Activated naive CD4-positive, alpha-beta T cell treated with anti-CD3 and anti-CD28 coated beads, Interleukin-2, amount 50 U/mL, for 16 hours (primary cell): ENCODE measurements at regions not wholly inside any gene's neighbourhood (a gene's known extent, or its start where the extent isn't known, plus 50 kb on each side); places are given as distances from the start of the nearest gene placed in this dataset.

ENCODE experiments used
- DNase-seq: peaks from one replicate; pipeline ENCODE4 v3.0.0-alpha.2; 2020

DNA sequence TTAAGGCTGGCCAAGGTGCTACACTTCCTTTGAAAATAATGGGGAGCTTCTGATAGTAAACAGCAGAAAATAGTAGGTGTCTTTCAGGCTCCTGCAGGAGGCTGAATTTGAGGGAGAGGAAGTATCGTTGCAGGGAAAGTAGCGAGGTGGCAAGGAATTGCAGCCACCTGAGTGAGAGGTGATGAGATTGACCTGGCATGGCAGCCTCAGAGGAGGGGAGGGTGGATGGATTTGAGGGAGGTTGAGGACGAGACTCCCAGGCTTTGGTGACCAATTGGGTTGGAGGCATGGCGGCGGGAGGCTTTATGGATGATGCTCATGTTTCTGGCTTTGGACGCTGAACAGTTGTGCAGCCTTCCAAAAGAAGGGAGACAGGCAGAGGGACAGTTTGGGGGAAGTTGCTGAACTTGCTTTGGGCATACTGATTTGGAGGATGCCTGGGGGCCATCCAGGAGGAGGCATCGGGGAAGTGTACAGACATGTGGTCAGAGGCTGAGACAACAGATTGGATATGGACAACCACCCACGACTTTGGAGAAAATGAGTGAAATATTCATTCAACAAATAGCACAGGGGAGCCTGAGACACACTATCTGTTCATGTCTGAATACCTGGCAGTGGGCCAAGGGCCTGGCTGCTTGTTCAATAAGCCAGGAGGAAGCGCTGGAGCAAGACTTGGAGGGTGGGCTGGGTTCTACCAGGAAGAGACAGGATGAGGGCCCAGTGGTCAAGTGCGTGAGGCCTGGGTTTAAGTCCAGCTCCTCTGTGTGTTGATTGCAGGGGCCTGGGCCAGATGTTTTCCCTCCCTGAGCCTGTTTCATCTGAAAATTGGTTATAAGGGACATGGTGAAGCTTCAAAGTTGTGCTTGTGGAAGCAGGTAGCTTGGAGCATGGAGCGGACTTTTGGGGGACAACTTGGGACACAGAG is 113.2 kb downstream of the CEBPB start:
- DNase-seq, result no peak

DNA sequence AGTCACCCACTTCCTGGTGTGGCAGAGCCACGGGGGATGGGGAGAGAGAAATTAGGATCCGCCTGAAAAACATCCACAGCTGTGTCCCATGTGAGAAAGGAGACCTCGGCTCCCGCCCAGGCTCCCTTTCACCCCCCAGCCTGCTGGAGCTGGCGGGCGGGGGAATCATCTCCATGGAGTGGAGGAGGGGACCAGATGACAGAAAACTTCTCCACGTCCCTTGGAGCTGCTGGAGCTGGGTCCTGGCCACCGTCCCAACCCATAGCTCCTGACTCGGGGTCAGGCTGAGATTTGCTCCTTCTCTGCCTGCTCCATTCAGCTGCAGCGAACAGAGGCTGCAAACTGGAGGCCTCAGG is 113.8 kb downstream of the CEBPB start:
- no peak for DNase-seq

DNA sequence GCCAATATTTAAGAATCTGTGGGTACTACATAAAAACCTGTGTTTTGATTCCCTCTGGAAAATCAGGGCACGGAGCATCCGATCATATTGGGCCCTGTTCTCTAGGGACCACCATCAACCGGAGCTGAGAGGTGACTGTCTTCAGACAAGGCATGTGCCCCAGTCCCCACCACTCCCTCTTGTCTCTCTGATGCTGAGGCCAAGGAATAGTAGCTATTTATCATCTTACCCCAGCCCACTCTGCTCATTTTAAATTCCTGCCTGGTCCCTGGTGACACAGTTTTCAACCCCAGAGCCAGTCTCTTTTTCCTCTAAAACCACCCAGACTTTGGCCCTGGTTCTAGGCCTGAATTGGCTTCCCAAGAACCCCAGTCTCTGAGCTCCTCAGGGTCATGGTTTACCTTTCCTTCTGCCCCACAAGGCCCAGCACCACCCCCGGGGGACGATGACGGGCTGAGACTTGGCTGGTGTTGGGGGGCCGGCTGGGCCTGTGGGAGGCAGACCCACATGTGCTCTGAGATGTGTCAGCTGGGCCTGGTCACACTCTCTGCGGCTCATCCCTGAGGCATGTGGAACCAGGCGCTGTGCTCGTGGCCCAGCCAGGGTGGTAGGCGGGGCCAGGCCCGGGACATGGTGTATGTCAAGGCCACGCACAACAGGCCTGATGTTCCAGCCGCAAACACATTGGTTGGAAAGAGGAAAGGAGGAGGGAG is 114.4 kb downstream of the CEBPB start:
- no peak for DNase-seq

DNA sequence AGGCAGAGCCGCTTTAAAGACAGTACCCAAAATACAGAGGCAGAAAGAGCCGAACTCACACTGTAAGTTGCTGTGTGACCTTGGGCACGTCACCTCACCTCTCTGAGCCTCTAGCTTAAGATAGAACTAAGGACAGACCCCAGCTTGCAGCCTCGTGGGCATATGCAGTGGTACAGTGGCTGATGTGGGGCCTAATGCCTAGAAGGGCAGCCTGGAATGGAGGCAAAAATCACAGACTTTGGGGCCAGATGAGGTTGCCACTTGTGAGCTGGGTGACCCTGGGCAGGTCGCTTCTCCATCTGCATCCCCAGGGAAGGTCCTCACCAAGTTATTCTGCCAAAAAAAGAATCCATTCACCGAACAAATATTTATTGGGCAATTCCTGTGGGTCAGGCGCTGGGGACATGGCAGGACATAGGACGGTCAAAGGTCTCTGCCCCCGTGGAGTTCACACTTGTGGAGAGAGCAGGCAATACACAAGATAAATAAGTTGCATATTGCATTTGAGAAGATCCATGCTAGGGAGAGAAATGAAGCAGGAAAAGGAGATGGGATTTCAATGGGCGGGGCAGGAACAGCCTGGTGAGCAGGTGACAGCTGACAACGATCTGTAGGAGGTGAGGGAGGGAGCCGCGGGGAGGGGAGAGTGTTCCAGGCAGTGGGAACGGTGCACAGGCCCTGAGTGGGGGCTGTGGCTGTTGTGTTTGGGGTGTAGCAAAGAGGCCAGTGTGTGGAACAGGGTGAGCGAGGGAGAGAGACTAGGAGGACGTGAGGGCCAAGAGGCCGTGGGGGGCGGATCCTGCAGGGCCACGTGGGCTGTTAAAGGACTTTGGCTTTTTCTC is 115.2 kb downstream of the CEBPB start:
- no peak for DNase-seq

DNA sequence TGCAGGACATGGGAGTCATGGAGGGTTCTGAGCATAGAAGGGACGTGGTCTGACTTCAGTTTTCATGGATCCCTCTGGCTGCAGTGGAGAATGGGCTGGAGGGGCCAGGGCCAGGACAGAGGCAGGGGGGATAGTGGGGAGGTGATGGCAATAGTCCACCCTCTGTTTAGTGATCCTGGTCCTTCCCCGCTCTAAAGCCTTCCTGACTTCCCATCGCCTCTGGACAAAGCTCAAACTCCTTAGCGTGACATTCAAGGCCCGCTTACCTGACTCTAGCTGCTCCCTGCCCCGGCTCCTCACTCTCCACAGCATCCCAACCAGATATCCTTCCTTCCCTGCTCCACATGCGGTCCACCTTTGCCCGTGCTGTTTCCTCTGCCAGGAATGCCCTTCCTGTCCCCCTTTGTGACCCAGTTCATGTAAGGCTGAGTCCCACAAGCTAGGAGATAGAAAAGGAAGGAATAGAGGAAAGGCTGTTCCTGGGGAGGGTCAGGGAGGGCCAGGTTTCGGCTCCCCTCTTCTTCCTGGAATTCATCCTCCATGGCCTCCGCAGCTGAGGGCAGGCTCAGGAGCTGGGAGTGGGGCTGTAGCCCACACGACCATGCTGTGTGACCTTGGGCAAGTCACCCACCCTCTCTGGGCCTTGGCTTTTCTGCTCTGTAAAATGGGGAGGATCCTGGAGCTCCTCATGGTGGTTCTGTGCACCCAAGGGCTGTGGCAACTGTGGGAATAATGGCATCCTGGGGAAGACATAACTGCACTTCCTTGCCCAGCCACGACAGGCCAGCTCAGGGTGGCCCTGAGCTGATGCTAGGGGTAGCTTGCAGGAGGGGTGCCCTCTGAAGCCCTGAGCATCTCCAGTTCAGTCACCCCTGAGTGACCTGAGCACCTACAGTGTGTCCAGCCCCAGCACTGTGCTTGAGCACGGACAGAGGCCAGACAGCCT is 116.1 kb downstream of the CEBPB start:
- no peak for DNase-seq

DNA sequence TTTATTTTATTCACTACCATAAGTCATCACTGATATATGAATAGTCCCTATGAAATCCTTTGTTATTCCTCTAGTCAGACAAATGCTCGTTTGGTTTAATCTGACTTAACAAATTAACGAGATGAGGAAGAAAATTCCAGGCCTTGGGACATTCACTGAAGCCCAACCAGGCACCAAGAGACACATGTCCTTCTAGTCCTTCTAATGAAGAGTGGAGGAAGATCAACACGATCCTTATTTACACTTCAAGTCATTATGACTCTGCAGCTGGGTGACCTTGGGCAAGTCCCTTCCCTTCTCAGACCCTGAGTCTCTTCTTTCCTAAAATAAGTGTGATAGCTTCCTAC is 117.5 kb downstream of the CEBPB start:
- DNase-seq, result no peak

DNA sequence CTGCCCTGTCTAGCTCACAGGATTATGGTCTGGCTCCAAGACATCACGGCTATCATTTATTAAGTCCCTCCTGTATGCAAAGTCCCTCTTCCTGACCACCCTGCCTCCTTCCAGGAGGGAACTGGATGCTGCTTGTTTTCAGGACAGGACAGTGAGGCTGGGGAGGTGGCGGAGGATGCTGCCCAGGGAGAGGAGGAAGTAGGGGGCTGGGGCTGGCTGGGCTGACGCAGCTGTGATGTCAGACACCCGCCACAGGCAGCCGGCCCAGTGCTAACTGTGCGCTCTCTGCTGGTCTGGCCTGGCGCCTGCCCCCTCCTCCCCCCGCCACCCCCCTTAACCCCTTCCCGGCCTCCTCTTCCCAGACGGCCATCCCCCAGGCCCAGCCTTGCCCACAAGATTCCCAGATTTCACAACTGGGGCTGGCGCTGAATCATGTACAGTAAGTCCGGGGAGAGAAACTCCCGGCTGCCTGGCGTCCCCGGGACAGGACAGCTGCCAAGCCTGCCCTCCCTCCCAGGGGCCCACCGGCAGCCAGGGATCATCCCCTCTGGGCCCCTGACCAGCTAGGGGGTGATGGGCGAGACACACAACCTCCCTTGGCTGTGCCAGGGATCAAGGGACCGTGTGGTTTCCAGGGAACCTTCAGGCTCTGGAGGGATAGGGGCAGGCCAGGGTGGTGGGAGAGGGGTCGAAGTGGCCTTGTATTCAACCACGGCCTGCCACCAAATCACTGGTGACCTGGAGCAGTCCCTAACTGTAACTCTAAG is 118.1 kb downstream of the CEBPB start:
- DNase-seq, result no peak

DNA sequence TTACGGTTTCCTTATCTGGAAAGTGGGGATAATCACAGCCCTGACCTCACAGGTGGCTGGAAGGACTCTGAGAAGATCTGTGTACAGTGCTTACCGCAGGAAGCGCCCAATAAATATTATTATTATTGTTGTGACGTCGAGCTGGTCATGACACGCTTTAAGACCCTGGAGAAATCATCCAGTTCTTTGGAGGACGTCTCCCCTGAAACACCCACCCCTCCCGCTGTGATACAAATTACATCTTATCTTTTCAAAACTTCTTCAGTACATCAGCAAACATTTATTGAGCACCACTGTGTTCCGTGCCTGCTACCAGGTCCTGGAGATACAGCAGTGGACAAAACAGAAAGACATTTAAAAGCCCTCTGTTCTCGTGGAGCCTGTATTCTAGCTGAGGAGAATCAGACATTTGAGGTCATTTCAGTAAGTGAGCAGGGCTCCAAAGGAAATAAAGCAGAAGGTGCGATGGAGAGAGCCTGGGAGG is 118.7 kb downstream of the CEBPB start:
- DNase-seq, result no peak

DNA sequence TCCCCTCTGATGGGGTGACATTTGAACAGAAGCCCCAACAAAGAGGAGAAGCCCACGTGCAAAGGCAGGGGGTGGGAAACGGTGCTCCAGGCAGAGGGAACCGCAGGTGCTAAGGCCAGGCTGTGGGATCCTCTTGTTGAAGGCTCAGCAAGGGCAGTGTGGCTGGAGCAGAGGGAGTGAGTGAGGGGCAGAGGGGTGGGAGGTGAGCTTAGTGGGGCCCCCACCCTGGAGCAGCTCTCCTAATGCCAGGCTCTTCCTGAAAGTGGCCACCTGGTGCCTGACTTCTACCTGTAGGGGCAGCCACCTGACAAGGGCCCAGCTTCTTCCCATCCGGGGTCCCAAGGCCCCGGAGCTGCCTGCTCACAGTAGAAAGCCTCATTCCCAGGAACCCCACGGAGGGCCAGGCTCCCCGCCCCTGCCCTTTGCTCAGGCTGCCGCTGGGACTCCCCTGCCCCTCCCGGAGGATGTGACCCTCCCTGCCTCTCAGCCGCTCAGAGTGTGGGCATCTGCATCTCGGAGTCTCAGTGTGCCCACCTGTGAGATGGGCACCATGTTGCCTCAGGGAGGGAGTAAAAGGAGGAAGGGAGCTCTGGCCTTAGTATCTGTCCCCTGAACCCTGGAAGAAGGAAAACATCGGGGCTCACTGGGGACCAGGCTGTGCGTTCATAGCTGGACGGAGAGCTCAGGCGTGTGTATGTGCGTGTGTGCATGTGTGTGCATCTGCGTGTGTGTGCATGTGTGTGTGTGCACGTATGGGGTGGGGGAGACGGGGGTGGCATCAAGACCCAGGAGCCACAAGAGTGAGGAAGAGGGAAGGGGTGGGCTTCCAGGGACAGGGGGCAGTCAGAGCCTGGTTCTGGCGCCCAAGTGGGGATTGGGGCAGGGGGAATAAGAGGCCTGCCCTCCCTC is 119.4 kb downstream of the CEBPB start:
- no peak for DNase-seq

DNA sequence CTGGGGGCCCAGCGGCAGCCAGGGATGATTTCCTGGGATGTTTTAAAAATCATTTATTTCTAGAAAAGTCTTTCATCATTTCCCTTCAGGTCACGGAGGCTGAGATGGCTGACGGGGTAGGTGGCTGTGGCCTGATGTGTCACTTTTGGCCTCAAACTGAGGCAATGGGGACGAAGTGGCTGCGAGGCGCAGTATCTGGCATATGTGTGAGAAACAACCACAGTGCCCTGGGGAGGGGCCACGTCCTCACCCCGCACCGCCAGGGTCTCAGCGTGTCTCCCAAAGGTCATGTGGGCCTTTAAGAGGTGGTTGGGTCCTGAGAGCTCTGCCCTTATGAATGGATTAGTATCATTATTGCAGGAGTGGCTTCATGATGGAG is 120.0 kb downstream of the CEBPB start:
- DNase-seq, result no peak

DNA sequence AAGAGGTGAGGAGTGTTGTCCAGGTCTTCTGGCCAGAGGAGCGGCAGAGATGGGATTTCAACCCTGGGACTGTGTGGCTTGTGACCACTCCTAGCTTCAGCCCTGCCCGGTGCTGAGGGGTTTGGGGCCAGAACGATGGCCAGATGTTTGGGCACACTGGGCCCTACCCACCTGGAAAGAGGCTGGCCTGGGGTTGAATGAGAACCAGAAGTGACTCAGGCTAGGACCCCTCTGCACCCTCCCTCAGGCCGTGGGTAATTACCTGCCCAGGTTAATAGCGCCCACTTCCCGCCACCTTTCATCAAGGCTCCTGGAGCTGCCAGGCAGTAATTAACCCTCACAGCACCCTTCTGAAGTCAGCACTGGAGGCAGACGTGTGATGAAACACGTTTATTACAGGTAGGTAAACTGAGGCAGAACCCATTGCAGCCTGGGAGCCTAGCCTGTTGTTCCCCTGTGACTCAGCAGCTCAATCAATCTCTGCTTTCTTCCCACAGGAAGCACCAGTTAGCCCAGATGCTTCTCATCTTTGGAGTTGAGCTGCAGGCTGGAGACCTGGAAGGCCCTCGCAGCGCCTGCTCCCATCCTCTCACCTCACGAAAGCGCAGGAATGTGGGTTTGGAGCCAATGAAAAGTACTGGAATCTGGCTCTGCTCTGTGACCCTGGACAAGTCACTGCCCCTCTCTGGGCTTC is 120.8 kb downstream of the CEBPB start:
- no peak for DNase-seq

DNA sequence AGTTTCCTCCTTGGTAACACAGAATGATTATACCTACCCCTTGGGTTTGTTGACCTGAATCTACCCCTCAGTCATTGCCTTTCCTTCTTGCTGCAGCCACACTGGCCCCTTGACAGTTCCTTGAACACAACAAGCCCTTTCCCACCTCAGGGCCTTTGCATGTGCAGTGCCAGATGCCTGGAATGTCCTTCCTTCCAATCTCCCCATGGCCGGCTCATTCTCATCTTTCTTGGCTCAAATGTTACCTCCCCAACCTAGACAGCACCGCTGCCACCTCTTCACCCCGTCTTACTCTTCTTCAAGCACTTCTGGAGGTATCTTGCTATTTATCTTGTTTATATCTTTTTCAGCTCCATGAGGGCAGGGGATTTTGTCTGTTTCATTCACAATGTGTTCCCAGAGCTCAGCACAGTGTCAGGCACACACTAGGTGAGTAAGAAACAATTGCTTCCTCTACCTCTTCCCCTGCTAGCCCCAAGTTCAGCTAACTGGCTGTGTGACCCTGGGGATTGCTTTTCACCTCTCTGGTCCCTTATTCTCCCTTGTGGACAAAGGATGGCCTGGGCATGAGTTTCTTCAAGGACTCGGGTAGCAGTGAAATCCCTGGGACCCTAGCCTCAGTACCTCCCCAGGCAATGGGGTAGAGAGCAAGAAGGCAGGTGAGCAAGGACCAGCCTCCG is 121.5 kb downstream of the CEBPB start:
- no peak for DNase-seq

DNA sequence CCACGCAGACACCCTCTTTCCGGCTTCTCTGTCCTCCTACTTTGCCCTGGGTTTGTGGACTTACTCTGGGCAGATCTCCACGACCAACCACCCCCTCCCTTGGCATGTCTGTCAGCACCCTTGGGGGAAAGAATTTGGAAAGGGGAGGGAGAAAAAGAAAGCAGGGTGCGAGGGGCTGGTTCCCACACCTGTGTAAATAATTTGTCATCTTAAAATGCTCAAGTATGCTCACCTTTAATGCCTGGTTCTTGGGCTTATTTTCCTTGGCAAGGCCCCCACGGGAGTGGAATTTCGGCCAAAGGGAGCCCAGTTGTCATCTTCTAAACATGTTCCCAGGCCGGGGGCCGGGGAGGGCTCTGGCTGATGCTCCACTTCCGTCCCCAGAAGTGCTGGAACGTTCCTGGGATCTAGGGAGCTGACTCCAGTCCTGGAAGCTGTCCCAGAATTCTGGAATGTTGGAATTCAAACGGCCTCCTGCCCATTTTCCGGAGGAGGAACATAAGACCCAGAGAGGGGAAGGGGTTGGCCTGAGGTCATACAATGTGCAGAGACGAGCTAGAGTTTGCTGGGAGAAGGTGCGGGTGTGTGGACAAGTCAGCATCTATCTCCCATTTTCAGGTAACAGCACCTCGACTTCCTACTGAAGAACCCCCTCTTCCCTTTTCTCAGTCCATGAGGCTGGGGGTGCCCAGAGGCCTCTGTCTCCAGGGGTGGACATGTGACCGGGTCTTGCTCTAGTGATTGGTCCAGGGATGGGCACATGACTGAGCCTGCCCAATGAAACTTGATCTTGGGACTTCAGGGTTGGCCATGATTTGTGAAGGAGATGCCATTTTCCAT is 122.3 kb downstream of the CEBPB start:
- no peak for DNase-seq

DNA sequence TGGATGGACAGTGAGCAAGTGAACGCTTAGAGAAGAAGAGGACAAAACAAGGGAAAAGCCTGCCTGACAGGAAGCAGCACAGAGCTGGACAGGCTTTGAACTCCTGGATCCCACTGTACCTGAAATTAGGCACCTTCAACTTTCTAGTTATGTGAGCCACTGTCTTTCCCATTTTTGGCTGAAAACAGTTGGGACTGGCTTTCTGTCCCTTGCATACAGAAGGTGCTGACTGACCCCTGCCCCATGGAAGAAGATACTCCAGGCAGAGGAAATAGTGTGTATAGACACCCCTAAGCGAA is 122.8 kb downstream of the CEBPB start:
- no peak for DNase-seq

DNA sequence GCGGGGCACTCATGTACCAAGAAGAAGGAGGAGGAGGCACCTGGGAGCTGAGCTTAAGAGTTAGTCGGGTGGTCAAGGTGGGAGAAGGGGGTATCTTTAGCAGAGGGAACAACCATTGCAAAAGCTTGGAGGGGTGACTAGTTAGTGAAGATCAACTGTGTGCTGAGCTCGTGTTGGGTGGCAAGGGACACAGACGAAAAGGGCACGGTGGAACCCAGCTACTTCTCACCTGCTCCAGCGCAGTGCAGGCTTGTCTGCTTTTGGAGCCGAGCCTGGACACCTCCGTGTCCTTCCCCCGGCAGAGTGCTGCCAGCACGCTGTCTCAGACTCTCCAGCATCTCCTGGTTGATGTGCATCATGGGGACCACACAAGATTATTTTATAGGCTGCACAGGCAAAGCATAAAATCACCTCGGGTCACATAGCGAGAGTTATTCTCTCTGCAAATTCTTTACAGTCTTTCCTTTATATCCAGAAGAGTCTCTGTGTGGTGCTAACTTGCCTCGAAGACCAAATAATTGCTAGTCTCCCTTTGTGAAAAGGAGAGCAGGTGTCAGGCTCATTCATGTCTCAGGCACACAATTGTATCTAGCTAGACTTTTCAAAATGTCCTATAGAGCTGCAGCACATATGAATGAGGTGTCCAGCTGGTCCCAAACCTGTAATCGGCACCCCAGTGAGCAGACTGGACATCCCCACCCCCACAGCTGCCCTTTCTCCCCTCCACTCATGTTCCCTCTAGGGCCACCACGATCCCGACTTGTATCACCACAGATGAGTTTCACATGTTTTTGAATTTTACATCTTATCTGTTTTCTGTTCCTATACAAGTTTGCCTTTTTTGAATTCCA is 123.4 kb downstream of the CEBPB start:
- DNase-seq, result no peak

DNA sequence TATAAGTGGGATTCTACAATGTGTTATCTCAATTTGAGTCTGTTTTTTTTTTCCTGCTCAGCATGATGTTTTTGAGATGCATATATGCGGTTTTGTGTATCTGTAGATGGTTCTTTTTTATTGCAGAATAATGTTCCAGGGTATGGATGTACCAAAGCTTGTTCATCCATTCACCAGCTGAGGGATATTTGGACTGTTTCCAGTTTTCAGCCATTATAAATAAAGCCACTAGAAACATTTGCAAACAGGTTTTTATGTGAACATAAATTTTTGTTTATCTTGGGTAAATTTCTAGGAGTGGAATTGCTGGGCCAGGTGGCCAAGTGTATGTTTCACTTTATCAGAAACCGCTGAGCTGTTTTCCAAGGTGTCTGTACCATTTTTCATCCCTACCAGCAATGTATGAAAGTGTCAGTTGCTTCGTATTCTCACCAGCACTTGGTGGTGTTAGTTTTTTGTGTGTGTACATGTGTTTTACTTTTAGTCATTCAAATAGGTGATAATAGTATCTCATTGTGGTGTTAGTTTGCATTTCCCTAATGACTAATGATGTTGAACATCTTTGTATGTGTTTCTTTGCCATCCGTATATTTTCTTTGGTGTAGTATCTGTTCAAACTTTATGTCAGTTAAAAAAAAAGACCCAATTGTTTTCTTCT is 124.2 kb downstream of the CEBPB start:
- no peak for DNase-seq
